H9 (cell line): ENCODE measurements at regions not wholly inside any gene's neighbourhood (a gene's known extent, or its start where the extent isn't known, plus 50 kb on each side); places are given as distances from the start of the nearest gene placed in this dataset.
A peak's percentile ranks its signal among the peaks of the same experiment; 100 is the strongest.

Source experiments
- DNase-seq: peaks from one replicate; pipeline ENCODE4 v3.0.0-alpha.2; 2017
- H2AFZ ChIP-seq: one replicate; pipeline ENCODE4 v1.6.1; 2013; ENCODE audit warnings: mild to moderate bottlenecking, low read length, control low read depth, moderate library complexity
- H2AK5ac ChIP-seq: 2 replicates; pipeline ENCODE4 v1.6.1; 2013; ENCODE audit warnings: low read length, control low read depth, mixed read lengths; ENCODE audit not compliant: insufficient read length
- H2BK120ac ChIP-seq: one replicate; pipeline ENCODE4 v1.6.1; 2013; ENCODE audit warnings: low read depth, mild to moderate bottlenecking, low read length, control low read depth, inconsistent platforms; ENCODE audit not compliant: poor library complexity, severe bottlenecking
- H2BK12ac ChIP-seq: 2 replicates; pipeline ENCODE4 v1.6.1; 2013; ENCODE audit warnings: low read length, control low read depth, mixed read lengths, low read depth; ENCODE audit not compliant: insufficient read length
- H2BK15ac ChIP-seq: 2 replicates; pipeline ENCODE4 v1.6.1; 2013; ENCODE audit warnings: low read depth, low read length, control low read depth
- H2BK20ac ChIP-seq: one replicate; pipeline ENCODE4 v1.6.1; 2013; ENCODE audit warnings: low read depth, mild to moderate bottlenecking, low read length, control low read depth, inconsistent platforms; ENCODE audit not compliant: poor library complexity, severe bottlenecking
- H2BK5ac ChIP-seq: 2 replicates; pipeline ENCODE4 v1.6.1; 2013; ENCODE audit warnings: low read length, control low read depth, mixed read lengths; ENCODE audit not compliant: insufficient read length
- H3K14ac ChIP-seq: 2 replicates; pipeline ENCODE4 v1.6.1; 2013; ENCODE audit warnings: low read length, control low read depth; ENCODE audit not compliant: insufficient read depth
- H3K18ac ChIP-seq: 2 replicates; pipeline ENCODE4 v1.6.1; 2013; ENCODE audit warnings: low read depth, mild to moderate bottlenecking, mixed read lengths, low read length, control low read depth; ENCODE audit not compliant: insufficient read length
- H3K23ac ChIP-seq: 2 replicates; pipeline ENCODE4 v1.6.1; 2013; ENCODE audit warnings: low read length, control low read depth, mixed read lengths, low read depth; ENCODE audit not compliant: insufficient read length
- H3K23me2 ChIP-seq: 2 replicates; pipeline ENCODE4 v1.6.1; 2013; ENCODE audit warnings: low read depth, mild to moderate bottlenecking, mixed read lengths, low read length, control low read depth; ENCODE audit not compliant: insufficient read length, poor library complexity, severe bottlenecking
- H3K27ac ChIP-seq: 2 replicates; pipeline ENCODE4 v1.5.1; 2013; ENCODE audit warnings: low read length, control low read depth, mixed read lengths, low read depth; ENCODE audit not compliant: insufficient read length
- H3K27me3 ChIP-seq: 2 replicates; pipeline ENCODE4 v1.6.1; 2013; ENCODE audit warnings: low read length, control low read depth, inconsistent platforms; ENCODE audit not compliant: insufficient read depth
- H3K4ac ChIP-seq: 2 replicates; pipeline ENCODE4 v1.6.1; 2013; ENCODE audit warnings: low read depth, mild to moderate bottlenecking, control low read depth, inconsistent platforms, low read length, moderate library complexity
- H3K4me1 ChIP-seq: 2 replicates; pipeline ENCODE4 v1.6.1; 2013; ENCODE audit warnings: low read length, control low read depth, inconsistent platforms; ENCODE audit not compliant: insufficient read depth
- H3K4me2 ChIP-seq: 2 replicates; pipeline ENCODE4 v1.6.1; 2013; ENCODE audit warnings: low read length, control low read depth, mixed read lengths; ENCODE audit not compliant: insufficient read length, insufficient read depth
- H3K56ac ChIP-seq: 2 replicates; pipeline ENCODE4 v1.6.1; 2013; ENCODE audit warnings: low read depth, mild to moderate bottlenecking, mixed read lengths, low read length, control low read depth; ENCODE audit not compliant: insufficient read length
- H3K79me1 ChIP-seq: 2 replicates; pipeline ENCODE4 v1.6.1; 2013; ENCODE audit warnings: low read depth, mild to moderate bottlenecking, moderate library complexity, low read length, control low read depth, inconsistent platforms; ENCODE audit not compliant: insufficient read depth, poor library complexity, severe bottlenecking
- H3K79me2 ChIP-seq: 2 replicates; pipeline ENCODE4 v1.6.1; 2013; ENCODE audit warnings: low read length, control low read depth, inconsistent platforms; ENCODE audit not compliant: insufficient read depth
- H3K9ac ChIP-seq: 2 replicates; pipeline ENCODE4 v1.6.1; 2013; ENCODE audit warnings: low read length, control low read depth, mixed read lengths; ENCODE audit not compliant: insufficient read length; ENCODE audit errors: extremely low read depth
- H3K9me3 ChIP-seq: one replicate; pipeline ENCODE4 v1.6.1; 2013; ENCODE audit warnings: low read depth, low read length, inconsistent platforms; ENCODE audit not compliant: control insufficient read depth
- H3T11ph ChIP-seq: one replicate; pipeline ENCODE4 v1.6.1; 2013; ENCODE audit warnings: mild to moderate bottlenecking, low read length, control low read depth, inconsistent platforms
- H4K20me1 ChIP-seq: one replicate; pipeline ENCODE4 v1.6.1; 2013; ENCODE audit not compliant: control insufficient read depth, insufficient read length, insufficient read depth
- H4K5ac ChIP-seq: 2 replicates; pipeline ENCODE4 v1.6.1; 2013; ENCODE audit warnings: low read depth, mild to moderate bottlenecking, mixed read lengths, low read length, control low read depth; ENCODE audit not compliant: insufficient read length
- H4K8ac ChIP-seq: replicated peaks from 2 replicates; pipeline ENCODE4 v1.6.1; 2013; ENCODE audit warnings: low read length, control low read depth, mixed read lengths, low read depth; ENCODE audit not compliant: insufficient read length
- H4K91ac ChIP-seq: 2 replicates; pipeline ENCODE4 v1.6.1; 2013; ENCODE audit warnings: low read depth, mild to moderate bottlenecking, moderate library complexity, mixed read lengths, low read length, control low read depth; ENCODE audit not compliant: insufficient read length
- H3K27ac Mint-ChIP-seq, 3 experiments: 2 replicates in 2 of 3; 3 replicates in 1 of 3; pipeline ENCODE4 v1.8.0; 2020 to 2021; ENCODE audit warnings: mixed read lengths in 3 of 3, mild to moderate bottlenecking in 1 of 3, moderate library complexity in 1 of 3
- H3K27me3 Mint-ChIP-seq: 2 replicates; pipeline ENCODE4 v1.8.0; 2021; ENCODE audit warnings: low read depth, mild to moderate bottlenecking, moderate library complexity, mixed read lengths
- H3K36me3 Mint-ChIP-seq, 3 experiments: 2 replicates in 2 of 3; 3 replicates in 1 of 3; pipeline ENCODE4 v1.8.0; 2020 to 2021; ENCODE audit warnings: low read depth in 3 of 3, mixed read lengths in 3 of 3; ENCODE audit not compliant: insufficient read depth in 1 of 3
- H3K4me1 Mint-ChIP-seq, 2 experiments: 2 replicates each; pipeline ENCODE4 v1.8.0; 2020; ENCODE audit warnings: mixed read lengths in 2 of 2
- H3K4me3 Mint-ChIP-seq, 2 experiments: 2 replicates in 1 of 2; 3 replicates in 1 of 2; pipeline ENCODE4 v1.8.0; 2020 to 2021; ENCODE audit warnings: mild to moderate bottlenecking in 2 of 2, mixed read lengths in 2 of 2, moderate library complexity in 1 of 2
- H3K9me3 Mint-ChIP-seq, 2 experiments: 2 replicates in 1 of 2; 3 replicates in 1 of 2; pipeline ENCODE4 v1.8.0; 2020; ENCODE audit warnings: mild to moderate bottlenecking in 2 of 2, mixed read lengths in 2 of 2, moderate library complexity in 1 of 2
- CTCF ChIP-seq: fragments of 200-600 bp; sonication (generic); conservative IDR thresholded peaks from 3 replicates; pipeline ENCODE4 v1.8.0; 2021; ENCODE audit warnings: antibody characterized with exemption, mild to moderate bottlenecking
- WGBS: extraction: QIAGEN DNeasy Blood & Tissue Kit; methylation state at CpG from one replicate; pipeline ENCODE4 v1.1.7; 2013; ENCODE audit warnings: missing lambda C conversion rate, low lambda C conversion rate, mixed read lengths; ENCODE audit not compliant: insufficient read length; ENCODE audit errors: extremely low coverage; 5-methylcytosine and 5-hydroxymethylcytosine counted together

GRCh38 chr6:65908065-65908464 lies 201.0 kb upstream of the EYS start:
- Histone ChIP-seq H4K8ac (no peak overlapping the region), H2BK12ac (no peak overlapping the region), H4K91ac (no peak overlapping the region), H4K5ac (no peak overlapping the region), H3K4me2 (no peak overlapping the region), H3K23ac (no peak overlapping the region), H3K23me2 (no peaks in the 10 kb centered on the region), H2BK15ac (no peak overlapping the region), H3K4me1 (no peaks in the 10 kb centered on the region), H3K4ac (no peak overlapping the region), H3K27me3 (no peaks in the 10 kb centered on the region), H2BK20ac (no peak overlapping the region), H3K18ac (no peak overlapping the region), H3K9ac (no peak overlapping the region), H3T11ph (no peak overlapping the region), H3K14ac (no peak overlapping the region), H3K79me1 (no peaks in the 10 kb centered on the region), H3K79me2 (no peaks in the 10 kb centered on the region), H3K56ac (no peak overlapping the region), H2BK120ac (no peak overlapping the region), H2AFZ (peak overlapping the region; percentile 68), H3K27ac (no peak overlapping the region), H3K9me3 (no peaks in the 10 kb centered on the region), H2BK5ac (no peak overlapping the region), H2AK5ac (no peak overlapping the region), H4K20me1 (no peaks in the 10 kb centered on the region)
- TF ChIP-seq CTCF: no peak
- no peak for DNase-seq
- WGBS: no CpG with 5 or more reads among the region's 1 CpG
- H3K4me1 Mint-ChIP-seq: peaks cover 0 to 2% of the 10 kb centered on the region in 2 experiments; a peak in 2 of 4 replicates
- H3K27me3 Mint-ChIP-seq: no peaks in the 10 kb centered on the region
- H3K36me3 Mint-ChIP-seq: peaks cover 0 to 43% (median 2%) of the 10 kb centered on the region in 3 experiments; a peak in 4 of 7 replicates
- H3K27ac Mint-ChIP-seq: no peak overlapping the region
- H3K9me3 Mint-ChIP-seq: peaks cover 22 to 26% of the 10 kb centered on the region in 2 experiments
- no peak overlapping the region for H3K4me3 Mint-ChIP-seq
